DMS153 treated with DMSO at 0.1 percent for 48 hours (cell line): ENCODE measurements at regions not wholly inside any gene's neighbourhood (a gene's known extent, or its start where the extent isn't known, plus 50 kb on each side); places are given as distances from the start of the nearest gene placed in this dataset.
A peak's percentile ranks its signal among the peaks of the same experiment; 100 is the strongest.

Experiments
- DNase-seq: peaks from one replicate; lab custom pipeline; 2025; ENCODE audit not compliant: unreplicated experiment; lab: John Stamatoyannopoulos, UW

DNA sequence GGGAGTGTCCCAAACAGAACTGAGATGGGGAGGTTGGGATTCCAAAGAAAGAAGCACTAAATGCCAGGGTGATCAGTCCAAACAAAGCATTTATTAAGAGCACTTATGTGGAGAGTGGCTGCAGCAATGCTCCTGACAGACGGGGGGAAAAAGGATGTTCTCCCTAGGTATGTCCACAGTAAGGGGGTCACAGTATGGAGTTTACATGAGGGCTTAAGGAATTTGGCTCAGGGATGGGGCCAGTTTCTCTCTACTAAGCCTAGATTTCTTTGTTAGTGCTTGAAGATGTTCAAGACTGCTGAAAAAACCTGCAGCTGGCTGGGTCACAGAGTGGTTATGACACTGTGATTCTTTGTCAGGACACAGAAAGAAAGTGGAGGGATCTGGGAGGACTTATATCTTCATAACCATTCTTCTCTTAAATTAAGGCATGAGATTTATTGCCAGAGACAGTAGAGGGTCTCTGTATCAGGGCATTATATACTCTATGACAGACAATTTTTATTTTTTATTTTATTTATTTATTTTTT, 1468.0 kb downstream of the C4orf33 start:
- no peak for DNase-seq

DNA sequence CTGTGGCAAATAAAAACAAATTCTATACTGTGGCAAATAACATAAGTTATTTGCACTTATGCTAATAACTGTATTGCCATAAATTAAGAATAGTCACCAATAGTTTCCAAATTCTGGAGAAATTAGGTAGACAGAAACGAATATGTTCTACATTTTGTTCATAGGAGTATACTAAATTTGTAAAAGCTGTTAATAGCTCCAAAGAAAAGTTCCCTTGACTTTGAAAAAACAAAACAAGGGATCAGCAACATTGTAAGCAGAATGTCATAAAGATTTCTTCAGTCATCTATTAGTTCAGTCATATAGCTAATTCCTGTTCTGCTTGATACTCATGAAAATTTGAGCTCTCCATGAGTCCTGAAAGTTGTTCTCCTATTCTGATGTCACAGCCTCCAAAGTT, 1472.8 kb downstream of the C4orf33 start:
- DNase-seq = no peak

GRCh38 chr4:130573742-130574141, 1477.8 kb downstream of the C4orf33 start:
- DNase-seq = no peak

GRCh38 chr4:130574215-130574614, 1478.3 kb downstream of the C4orf33 start:
- DNase-seq = no peak

GRCh38 chr4:130576218-130576617, 1480.3 kb downstream of the C4orf33 start:
- DNase-seq = no peak

- DNase-seq = no peak
Observed at GRCh38 chr4:130591091-130591490, 1495.1 kb downstream of the C4orf33 start.

- DNase-seq = no peak
Observed at GRCh38 chr4:130600706-130601105, 1504.8 kb downstream of the C4orf33 start.

DNA sequence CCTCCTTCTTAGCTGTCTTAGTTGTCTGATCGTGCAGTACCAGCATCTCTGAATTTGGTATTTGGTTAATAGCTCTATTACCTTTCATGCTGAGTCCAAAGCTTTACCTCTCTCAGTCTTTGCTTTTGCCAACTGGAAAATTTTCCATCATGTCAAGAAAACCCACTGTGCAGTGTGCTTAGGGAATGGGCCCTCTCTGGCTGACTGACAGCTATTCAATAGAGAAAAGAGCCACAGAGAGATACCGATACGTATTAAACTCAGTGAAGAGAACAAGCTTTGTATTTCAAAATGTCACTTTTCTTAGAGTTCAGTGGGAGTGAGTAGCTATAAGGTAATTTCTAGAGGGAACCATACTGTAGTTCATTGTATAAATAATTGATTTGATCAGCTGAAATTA, 1507.1 kb downstream of the C4orf33 start:
- DNase-seq = no peak

GRCh38 chr4:130608121-130608520, 1512.2 kb downstream of the C4orf33 start:
- DNase-seq = no peak

DNA sequence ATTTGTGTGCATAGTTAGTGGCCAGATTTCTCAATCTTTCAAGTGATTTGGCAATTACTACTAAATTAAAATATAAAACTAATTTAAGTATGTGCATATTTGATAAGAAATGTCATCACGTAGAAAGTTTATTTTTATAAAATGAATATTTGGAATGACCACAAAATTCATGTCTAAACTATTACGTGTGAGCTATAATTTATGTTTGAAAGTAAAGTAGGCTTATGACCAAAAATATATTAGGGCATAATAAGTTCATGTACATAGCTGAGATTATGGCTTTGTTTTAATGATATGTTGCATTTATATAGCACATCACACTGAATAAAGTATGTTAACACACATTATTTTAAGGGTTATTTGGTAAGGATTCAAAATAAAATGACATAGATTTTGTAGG, 1532.6 kb downstream of the C4orf33 start:
- DNase-seq = no peak

DNA sequence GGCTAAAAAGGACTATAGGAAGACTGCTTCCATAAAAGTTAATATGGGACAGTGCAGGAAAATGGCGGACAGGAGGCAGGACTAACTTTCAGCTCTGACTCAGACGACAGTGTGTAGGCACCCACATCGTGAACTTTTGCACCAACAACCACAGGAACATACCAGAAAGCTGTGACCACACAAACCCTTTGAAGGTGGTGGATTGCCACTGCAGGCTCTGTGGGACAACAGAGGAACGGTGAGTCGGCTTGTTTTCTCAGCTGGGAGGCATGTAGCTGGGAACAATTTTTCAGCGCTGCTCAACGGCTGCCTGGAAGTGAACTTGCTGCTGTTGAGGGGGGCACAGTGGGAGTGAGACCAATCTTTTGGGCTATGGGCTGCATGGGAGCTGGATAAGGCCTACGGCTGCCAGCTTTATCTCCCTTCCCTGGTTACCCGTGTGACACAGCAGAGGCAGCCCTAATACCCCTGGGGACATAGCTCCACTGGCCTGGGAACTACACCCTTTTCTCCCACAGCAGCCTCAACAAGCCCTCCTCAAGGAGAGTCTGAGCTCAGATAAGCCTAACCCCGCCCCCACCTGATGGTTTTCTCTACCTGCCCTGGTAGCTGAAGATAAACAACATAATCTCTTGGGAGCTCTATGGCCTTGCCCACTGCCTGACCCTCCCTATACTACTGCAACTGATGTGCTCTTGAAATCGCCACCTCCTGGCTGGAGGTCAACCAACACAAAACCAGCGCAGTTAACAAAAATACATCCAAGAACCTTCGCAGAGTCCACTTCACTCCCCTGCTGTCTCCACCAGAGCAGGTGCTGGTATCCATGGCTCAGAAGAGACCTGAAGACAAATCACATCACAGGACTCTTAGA, 1537.0 kb downstream of the C4orf33 start:
- no peak for DNase-seq

- DNase-seq = no peak
Observed at GRCh38 chr4:130636486-130636885, 1540.5 kb downstream of the C4orf33 start.

GRCh38 chr4:130640592-130640991, 1544.6 kb downstream of the C4orf33 start:
- no peak for DNase-seq

- DNase-seq = no peak
Observed at GRCh38 chr4:130646886-130647285, 1550.9 kb downstream of the C4orf33 start.

GRCh38 chr4:130648570-130648969, 1552.6 kb downstream of the C4orf33 start:
- no peak for DNase-seq

GRCh38 chr4:130653842-130654241, 1557.9 kb downstream of the C4orf33 start:
- no peak for DNase-seq

- no peak for DNase-seq
Observed at GRCh38 chr4:130659320-130659719, 1563.4 kb downstream of the C4orf33 start.

- DNase-seq = no peak
Observed at GRCh38 chr4:130668859-130669258, 1572.9 kb downstream of the C4orf33 start.

DNA sequence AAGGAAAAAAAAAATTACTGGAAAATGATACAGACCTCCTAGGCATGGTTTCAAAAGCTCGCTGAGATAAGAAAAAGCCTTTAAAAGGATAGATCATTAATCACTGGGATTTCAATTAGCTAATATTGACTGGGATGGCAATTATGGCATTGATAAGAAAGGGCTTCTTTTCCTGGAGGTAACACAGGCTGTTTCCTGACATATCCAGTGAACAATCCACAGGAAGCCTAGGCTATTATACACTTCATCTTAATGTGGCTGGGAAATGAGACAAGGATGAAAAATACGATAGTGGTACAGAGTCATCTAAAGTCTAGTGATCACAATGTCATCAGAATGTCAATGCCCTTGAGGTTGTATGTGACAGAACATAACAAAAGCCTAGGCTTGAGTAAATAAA, 1579.3 kb downstream of the C4orf33 start:
- DNase-seq = peak; percentile 28

DNA sequence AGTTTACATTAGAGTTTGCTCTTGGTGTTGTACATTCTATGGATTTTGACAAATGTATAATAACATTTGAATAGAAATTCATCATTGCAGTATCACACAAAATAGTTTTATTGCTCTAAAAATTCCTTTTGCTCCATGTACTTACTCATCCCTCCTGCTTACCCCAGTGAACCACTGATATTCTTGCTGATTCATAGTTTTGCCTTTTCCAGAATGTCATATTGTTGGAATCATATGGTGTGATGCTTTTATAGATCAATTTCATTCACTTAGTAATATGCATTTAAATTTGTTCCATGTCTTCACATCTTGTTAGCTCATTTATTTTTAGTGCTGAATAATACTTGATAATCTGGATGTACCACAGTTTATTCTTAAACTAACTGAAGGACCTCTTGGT, 1593.2 kb downstream of the C4orf33 start:
- no peak for DNase-seq

GRCh38 chr4:130698251-130698650, 1602.3 kb downstream of the C4orf33 start:
- no peak for DNase-seq

GRCh38 chr4:130699004-130699403, 1603.1 kb downstream of the C4orf33 start:
- no peak for DNase-seq
